NCI-H526 (cell line): ENCODE measurements at regions not wholly inside any gene's neighbourhood (a gene's known extent, or its start where the extent isn't known, plus 50 kb on each side); places are given as distances from the start of the nearest gene placed in this dataset.

ENCODE experiments used
- DNase-seq, 2 experiments: peaks; one replicate each; lab custom pipeline; 2025; lab: John Stamatoyannopoulos, UW

DNA sequence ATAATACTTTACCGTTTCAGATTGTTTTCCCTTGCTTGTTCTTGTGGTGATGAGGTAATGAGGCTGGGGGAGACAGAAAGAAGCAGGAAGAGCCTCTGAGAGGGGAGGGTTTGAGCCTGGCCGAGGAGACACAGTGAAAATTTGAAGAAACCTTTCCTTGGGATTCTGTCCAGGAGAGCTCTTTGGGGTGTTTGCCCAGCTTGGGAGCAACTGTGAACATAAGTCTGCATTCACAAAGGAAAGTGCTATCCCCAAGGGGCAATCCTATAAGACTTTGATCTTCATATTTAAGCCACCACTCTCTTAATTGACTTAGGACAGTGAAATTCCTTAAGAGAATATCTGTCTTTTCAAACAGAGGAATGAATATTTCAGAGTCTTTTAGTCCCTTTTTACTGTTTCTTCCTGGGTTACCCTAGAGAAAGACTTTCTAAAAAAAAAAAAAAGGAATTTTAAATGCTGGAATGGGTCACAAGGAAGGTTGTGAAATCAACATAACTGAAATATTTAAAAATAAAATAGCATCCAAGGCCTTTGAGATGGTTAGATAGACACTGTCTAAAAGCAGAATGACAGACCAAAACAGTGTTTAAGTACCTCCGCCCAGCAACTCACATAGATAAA lies 52.5 kb upstream of the STAM2 start:
- DNase-seq = no peak

DNA sequence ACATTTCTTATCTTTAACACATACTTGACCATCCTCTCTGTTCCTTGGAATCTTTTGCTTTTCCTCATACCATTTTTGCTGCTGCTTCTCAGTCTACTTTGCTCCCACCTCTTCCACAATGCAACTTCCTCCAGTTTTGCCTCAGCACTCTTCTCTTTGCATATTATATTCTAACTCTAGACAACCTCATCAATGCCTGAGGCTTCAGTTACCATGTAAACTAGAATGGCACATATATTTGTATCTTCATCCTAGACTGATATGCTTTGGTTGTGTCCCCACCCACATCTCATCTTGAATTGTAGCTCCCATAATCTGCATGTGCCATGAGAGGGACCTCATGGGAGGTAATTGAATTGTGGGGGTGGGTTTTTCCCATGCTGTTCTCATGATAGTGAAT lies 55.9 kb upstream of the STAM2 start:
- peak in 1 of 2 experiments; percentile 5 for DNase-seq

DNA sequence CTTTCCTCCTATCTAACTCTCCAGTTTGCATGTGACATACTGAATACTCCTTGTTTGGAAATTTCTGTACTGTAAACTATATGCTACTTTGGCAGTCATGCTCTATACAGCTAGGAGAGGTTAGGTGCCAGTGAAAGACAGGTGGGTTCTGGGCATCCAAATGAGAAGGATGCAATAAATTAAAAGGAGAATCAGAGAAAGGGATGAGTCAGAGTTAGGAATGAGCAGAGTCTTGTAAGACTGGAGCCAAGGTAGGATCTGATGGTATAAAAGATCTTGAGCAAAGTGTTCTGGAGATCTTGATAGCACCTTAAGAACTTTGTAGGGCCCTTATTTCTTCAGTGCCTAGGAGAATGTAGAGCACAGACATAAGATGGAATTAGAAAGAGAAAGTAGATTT lies 58.7 kb upstream of the STAM2 start:
- DNase-seq = no peak

DNA sequence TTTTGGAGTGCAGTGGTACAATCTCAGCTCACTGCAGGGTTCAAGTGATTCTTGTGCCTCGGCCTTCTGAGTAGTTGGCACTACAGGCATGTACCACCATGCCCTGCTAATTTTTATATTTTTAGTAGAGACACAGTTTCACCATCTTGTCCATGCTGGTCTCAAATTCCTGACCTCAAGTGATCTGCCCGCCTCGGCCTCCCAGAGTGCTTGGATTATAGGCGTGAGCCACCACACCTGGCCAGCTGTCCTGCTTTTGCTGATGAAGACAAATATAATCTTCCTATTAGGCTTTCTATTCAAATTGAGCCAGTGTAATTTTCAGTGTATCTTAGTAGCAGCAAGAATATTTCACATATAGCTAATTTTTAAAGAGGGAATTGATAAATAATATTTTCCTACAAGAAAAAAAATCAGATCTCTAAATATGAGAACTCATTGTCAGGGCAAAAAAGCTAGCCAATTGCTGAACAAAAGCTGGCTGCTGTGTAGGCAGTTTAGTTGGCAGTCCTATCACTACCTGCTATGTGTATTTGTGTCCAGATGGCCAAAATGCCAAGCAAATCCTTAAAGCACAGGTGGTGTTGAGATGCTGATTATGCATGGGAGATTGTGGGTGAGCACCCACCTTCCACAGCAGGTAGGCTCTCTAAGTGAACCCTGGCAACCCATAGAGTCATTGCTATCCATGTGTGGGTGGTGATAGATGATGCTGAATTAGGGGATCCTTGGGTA lies 60.8 kb upstream of the STAM2 start:
- DNase-seq = no peak

DNA sequence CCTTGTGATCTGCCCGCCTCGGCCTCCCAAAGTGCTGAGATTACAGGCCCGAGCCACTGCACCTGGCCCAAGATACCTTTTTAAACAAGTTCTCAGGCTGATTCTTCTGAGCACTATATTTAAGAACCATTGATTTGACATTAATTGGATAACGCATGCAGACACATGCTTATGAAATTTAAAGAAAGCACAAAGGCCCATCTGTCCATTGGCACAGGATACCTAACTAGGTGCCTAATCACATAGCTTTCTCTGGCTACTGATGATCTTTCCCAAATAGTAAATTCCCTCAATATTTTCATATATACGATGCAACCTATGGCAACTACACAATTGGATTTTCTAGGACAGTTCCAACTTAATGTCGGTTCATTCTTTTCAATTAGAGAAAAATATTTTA lies 62.5 kb upstream of the STAM2 start:
- DNase-seq = no peak

DNA sequence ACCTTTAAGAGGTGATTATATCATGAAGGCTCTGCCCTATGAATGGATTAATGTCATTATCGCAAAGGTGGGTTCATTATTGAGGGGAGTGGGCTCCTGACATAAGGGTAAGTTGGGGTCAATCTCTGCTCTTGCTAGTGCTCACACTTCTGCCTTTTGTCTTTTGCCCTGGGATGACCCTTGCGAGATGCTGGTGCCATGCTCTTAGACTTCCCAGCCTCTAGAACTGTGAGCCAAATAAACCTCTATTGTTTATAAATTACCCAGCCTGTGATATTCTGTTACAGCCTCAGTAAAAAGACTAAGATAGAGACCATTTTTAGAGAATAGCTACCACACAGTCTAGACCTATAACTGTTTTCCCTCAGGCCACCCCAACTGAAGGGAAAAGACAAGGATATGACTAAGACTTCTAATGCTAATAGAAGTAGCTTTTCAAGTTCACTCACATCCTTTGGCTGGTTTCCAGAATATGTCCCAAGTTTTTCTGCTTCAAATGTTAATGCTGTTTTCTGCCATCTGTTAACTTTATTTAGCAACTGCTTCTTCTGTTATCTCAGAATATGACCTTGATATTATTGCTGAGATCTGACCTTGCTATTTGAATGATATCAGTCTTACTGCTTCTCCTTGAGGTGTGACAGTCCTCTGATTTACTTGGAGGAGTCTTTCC lies 65.1 kb upstream of the STAM2 start:
- DNase-seq = no peak

DNA sequence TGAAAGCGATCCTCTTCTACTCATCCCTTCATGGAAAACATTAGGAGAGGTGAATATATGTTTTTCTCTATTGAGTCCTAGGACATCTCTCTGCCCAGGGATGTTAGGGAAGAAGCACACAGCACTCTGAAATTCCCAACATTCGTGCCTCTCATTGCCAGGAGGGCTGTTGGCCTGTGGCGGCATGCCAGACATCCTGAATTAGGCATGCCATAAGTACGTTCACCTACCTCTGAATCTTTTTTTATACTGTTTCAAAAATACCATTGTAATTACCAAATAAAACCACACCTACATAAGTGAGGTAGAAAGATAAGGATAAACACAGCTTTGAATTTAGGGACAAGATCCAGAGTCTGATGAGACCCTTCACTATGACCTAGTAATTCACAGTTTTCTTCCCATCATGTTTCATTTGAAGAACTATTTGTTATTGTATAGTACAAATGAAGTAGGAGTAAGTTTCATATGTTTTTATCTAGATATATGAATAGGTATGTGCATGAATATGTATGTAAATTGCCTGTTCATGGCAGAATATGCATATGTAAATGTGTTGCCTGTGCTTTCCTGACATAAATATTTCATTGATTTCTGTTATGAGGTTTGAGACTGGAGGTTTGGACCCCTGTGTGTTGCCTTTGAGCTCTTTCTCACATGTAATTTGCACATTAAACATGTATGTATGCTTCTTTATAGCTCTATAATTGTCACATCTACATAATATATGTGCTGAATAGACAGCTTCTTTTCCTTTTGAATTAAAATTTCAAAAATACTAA lies 66.6 kb upstream of the STAM2 start:
- DNase-seq = peak in 1 of 2 experiments; percentile 2

DNA sequence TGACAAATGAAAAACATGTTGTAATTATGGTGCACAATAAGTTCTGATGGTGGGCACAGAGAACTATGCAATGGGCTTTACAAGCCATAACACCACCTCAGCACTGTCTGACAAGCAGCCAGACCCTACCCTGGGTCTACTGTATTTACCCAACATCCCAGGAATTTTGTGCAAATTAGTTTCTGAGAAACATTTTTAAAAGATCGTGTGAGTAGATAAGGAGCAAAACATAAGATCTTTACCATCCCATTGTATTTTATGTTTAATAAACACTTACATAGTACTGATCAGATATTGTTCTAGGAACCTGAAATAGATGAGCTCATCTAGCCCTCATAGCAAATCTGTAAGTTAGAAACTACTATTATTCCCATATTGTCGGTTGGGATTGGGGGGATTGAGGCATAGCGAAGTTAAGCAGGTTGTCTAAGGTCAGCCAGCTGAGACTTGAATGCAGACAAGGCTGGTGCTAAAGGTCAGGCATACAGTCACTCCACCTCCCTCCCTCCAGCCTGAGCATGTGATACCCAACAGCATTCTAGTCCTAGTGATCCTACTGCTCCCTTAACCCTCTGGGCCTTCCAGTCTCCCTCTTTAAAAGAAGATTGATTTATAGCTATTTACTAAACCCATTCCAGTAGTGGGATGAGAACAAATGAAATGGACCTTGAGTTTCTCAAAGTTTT lies 67.4 kb upstream of the STAM2 start:
- DNase-seq = peak in 1 of 2 experiments; percentile 19

DNA sequence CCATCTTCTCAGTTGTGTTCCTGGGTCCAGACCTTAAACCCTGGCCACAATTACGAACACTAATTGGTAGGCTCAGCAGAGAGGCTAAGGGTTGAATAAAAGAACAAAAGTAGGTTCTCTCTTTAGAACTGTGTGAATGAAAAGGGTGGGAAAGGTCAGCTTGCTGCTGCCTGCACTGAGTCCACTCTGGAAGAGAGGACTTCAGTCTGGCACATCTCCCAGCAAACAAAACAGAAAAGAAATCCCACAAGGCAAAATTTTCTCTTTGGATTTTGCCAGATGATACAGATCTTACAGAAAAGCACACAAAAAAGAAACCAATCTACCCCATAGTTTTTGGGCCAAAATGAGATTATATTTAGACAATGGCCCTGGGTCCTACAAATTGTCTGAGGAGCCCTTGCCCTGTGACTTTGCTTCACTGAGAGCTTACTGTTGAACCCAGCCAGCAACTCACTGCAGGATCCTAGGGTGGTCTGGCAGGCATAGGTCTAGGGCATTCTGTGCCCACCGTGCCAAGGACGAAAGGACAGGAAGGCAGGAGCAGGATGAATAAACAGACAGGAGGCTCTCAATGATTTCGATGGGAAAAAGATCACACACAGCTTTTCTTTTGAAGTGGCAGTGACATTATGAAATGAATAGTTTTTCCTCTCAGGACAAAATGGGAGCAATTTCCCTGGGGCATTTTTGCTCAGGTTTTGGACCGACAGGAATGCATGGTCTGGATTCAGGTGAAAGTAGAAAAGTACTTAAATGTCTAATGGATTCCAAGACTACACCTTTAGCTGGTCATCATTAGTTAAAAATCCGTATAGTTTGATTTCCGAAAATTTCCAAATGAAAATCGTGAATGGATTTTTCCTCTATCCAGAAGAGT lies 68.4 kb upstream of the STAM2 start:
- no peak for DNase-seq

DNA sequence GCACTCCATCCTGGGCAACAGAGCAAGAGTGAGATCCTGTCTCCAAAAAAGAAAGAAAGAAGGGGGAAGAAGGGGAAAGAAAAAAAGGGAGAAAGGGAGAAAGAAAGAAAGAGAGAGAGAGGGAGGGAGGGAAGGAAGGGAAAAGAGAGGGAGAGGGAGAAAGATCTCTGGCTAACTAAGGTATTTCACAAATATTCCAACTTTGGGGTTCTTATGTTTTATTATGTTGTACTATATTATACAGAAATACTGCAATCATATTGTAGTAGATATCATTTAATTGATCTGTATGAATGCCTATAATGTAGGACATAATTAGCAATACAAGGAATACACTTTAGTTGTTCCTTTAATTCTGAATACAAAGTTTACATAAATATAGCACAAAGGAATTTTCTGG lies 70.1 kb upstream of the STAM2 start:
- DNase-seq = no peak

DNA sequence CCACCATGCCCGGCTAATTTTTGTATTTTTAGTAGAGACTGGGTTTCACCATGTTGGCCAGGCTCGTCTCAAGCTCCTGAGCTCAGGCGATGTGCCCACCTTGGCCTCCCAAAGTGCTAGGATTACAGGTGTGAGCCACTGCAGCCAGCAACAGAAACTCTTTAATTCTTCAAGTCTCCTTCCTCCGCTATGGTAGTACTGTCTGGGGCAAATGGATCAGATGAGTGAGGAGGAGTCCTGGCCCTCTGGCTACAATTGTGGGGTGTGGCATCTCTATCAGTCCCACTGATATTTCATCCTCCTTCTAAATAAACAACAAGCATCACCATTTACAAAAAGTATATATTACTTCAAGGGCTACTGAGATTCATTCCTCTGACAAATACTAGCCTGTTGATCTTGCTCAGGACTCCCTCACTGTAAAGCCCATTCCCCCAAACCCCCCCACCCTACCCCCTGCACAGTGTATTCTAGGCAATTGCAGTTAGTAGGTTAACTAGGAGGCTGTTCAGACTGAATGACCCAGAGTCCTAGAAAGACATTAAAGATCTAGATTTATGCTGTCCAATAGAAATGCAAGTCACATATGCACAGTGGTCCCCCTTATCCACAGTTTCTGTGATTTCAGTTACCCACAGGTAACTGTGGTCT lies 71.2 kb upstream of the STAM2 start:
- no peak for DNase-seq

DNA sequence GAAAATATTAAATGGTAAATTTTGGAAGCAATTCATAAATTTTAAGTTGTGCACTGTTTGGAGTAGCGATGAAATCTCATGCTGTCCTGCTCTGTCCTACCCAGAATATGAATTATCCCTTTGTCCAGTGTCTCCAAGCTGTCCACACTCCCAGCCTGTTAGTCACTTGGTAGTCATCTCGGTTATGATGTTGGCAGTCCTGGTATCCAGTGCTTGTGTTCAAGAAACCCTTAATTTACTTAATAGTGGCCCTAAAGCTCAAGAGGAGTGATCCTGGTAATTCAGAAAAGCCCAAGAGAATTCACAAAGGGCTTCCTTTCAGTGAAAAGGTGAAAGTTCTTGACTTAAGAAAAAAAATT lies 71.8 kb upstream of the STAM2 start:
- DNase-seq = no peak

DNA sequence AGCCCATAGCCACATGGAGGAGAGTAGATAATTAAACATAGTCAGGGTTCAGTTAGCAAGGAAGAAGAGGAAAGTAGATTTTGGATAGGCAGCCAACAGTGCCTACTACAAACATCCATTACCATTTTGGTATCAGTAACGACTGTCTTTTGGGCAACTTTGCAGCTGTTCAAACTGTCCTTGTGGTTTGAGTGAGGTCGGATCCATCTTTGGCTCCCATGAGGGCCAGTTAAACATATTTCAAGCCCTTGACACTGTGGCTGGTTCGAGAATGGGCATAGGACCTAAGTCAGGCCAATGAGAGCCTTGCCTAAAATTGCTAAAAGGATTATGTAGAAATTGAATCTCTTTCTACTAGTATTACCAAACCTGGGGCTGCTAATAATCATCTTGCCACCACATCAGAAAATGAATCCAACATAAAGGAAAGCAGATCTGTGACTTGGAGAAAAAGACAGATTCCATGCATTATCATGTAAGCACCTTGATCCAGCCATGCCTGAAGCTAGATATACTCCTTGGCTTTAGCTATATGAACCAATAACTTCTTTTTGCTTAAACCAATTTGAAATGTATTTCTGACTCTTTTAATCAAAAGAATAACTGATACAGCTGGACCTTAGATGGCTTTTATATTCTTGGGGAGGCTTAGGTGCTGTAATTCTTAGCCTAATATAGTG lies 75.0 kb upstream of the STAM2 start:
- DNase-seq = no peak

DNA sequence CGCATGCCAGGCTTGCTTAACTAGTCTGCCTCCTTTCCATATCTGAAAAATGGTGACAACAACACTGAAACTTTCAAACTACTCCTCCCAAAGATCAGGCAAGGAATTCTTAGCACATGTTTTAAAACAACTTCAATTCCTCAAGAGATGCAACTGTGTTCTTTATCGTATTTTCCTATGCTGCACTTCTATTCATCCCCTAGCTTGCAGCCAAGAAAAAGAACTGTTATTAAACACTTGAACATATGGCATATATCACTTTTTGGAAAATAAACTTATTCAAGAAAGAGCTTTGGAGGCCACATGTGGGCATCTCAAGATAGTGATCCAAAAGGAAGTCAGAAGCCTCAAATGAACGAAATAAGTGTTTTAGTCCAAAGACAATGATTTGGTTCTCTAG lies 75.6 kb upstream of the STAM2 start:
- DNase-seq = no peak

DNA sequence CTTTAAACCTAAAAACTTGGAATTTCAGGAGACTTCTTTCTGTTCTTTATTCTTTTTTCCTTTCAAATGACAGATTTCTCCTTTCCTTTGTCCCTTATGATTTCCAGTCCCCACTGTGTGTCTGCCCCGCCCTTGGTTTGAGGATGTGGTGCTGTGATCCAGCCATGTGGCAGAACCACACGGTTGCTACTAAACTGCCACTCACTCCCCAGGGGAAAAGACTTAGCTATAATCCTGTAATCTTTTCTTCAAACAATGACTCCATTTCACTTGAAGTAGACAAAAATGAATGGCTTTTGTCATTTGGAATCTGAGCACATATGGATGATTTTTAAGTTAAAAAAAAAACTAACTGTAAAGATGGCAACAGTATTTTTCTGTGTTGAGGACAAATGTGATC lies 76.2 kb upstream of the STAM2 start:
- DNase-seq = no peak

DNA sequence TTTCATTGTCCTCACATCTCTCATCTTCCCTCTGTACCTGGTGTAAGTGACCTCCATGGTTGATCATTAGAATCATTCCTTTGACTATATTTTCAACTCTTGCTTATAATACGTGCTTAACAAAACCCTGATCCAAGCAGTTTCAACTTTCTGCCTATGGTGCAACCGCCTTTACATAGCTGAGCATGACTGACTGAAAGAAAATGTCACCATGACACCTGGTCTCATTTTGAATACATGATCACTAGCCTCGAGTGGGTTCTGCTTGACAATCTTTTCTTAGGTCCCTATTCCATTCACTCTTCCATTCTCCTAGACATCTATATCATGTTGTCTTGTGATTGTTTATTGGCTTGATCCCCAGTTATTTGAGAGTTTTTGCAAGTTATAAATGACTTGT lies 78.9 kb upstream of the STAM2 start:
- no peak for DNase-seq

DNA sequence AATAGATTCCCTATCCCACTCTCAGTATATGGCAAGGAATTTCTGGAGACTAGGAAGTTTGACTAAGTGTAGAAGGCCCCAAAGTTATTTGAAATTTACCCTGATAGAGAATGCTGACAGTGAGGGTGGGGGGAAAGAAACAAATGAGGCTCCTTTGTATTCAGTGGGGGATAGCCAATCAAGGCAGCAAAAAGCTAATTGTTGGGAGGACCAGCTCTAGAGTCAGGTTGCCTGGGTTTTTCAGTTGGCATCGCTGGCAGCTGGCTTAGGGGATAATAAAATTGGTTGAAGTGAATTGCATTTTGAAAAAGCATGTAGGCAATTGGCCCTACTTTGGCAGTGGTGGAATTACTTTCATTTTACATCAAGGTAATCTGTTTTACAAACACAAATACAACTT lies 79.4 kb upstream of the STAM2 start:
- DNase-seq = no peak

DNA sequence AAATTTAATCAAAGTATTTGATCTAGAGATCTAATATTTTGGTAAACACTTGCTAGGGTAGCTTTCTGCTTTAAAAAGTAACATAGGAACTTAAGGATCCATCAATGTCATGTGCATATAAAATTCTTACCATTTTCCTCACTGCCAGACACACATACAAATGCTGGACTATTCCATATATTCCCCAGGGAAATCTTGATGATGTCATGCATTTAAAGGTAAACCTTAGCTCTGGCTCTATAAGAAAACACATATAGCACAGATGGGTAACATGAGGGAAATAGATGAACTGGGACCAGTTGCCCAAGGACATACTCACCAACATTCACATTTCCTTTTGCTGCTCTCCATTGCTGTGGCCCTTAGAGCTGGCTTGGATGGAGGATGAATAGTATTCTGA lies 79.1 kb upstream of the FMNL2 start:
- no peak for DNase-seq

DNA sequence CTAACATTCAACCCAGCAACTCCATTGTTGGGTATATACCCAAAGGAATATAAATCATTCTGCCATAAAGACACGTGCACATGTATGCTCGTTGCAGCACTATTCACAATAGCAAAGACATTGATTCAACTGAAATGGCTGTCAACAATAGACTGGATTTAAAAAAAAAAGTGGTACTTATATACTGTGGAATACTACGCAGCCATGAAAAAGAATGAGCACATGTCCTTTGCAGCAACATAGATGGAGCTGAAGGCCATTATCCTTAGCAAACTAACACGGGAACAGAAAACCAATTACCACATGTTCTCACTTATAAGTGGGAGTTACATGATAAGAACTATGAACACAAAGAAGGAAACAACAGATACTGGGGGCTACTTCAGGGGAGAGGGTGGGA lies 74.0 kb upstream of the FMNL2 start:
- no peak for DNase-seq

DNA sequence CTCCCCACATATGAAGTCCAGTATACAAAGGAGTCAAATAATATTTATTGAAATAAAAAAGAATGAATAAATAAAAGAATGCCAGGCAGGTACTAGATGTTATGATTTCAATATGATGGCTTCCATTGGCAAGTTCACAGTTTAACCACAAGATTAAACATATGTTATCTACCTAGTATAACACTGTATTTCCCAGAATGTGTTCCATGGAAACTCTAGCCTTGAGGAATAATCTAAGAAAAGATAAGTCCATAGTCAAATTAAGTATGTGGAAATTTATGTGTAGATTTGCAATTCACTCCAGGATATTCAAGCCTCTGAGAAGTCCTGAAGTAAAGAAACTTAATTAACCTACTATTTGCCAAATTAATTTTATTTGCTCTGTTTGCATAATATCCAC lies 71.1 kb upstream of the FMNL2 start:
- DNase-seq = no peak
